DND-41 (cell line): ENCODE measurements at regions not wholly inside any gene's neighbourhood (a gene's known extent, or its start where the extent isn't known, plus 50 kb on each side); places are given as distances from the start of the nearest gene placed in this dataset.

Experiments used
- CTCF ChIP-seq: IDR thresholded peaks from 2 replicates; pipeline ENCODE4 v1.5.1; 2012; ENCODE audit warnings: borderline replicate concordance, low read length, moderate library complexity, mild to moderate bottlenecking; ENCODE audit not compliant: poor library complexity, severe bottlenecking; ENCODE audit errors: extremely low read depth
- EZH2 ChIP-seq: IDR thresholded peaks from 3 replicates; pipeline ENCODE4 v1.6.1; 2012; ENCODE audit warnings: borderline replicate concordance, low read depth, mild to moderate bottlenecking, moderate library complexity, low read length, inconsistent platforms; ENCODE audit not compliant: severe bottlenecking

GRCh38 chr13:42497798-42498197 is 76.2 kb upstream of the TNFSF11 start:
- no peak for TF ChIP-seq CTCF
- TF ChIP-seq EZH2: no peak
